ENCODE measurements at regions not wholly inside any gene's neighbourhood (a gene's known extent, or its start where the extent isn't known, plus 50 kb on each side); places are given as distances from the start of the nearest gene placed in this dataset.

DNA sequence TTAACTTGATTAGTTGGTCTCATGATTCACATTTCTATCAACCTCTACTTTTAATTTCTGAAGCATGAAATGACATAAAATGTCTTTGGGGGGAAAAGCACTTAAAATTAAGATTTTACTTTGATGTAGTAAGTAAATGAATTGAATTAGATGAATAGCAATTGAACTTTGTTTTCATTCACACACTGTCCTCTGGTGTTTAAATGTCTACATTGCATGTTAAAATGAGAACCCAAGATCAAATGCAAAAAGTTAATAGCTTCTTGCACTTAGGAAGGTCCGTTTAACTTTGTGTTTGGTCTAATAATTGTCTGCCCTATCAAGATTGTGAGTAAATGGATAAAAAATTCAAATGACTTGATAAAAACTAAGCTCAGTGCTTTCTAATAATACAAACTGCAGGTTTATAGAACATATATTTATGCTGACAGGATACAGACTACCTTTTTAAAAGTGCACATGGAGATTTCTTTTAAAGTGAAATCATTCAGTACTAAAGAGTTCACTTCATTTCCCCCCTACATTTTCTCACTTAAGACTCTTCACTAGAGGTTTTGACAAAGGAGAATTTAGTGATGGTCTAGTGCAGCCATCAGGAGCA lies 156.2 kb upstream of the NABP1 start:
- TF ChIP-seq TAF1 (IDR thresholded peaks at IDR 0.05; ENCODE audit: borderline replicate concordance, insufficient read depth, low read length) (no peak), REST (IDR thresholded peaks at IDR 0.05; ENCODE audit: insufficient read depth in 1 of 2, low read depth in 2 of 2, low read length in 2 of 2) (no peak), SIN3A (IDR thresholded peaks at IDR 0.05; ENCODE audit: borderline replicate concordance, insufficient read depth, low read length) (no peak), POLR2AphosphoS5 (IDR thresholded peaks at IDR 0.05; ENCODE audit: low read depth, low read length) (no peak), FOXP2 (optimal IDR thresholded peaks at IDR 0.05; ENCODE audit: borderline replicate concordance, extremely low read depth, extremely low read length, insufficient read depth) (no peak)

GRCh38 chr2:191522478-191523120 lies 155.3 kb upstream of the NABP1 start:
- TF ChIP-seq SIN3A (IDR thresholded peaks at IDR 0.05; ENCODE audit: borderline replicate concordance, insufficient read depth, low read length) = no peak
- no peak for TF ChIP-seq POLR2AphosphoS5 (IDR thresholded peaks at IDR 0.05; ENCODE audit: low read depth, low read length)
- TF ChIP-seq REST (IDR thresholded peaks at IDR 0.05; ENCODE audit: insufficient read depth in 1 of 2, low read depth in 2 of 2, low read length in 2 of 2) = no peak
- no peak for TF ChIP-seq FOXP2 (optimal IDR thresholded peaks at IDR 0.05; ENCODE audit: borderline replicate concordance, extremely low read depth, extremely low read length, insufficient read depth)
- no peak for TF ChIP-seq TAF1 (IDR thresholded peaks at IDR 0.05; ENCODE audit: borderline replicate concordance, insufficient read depth, low read length)

DNA sequence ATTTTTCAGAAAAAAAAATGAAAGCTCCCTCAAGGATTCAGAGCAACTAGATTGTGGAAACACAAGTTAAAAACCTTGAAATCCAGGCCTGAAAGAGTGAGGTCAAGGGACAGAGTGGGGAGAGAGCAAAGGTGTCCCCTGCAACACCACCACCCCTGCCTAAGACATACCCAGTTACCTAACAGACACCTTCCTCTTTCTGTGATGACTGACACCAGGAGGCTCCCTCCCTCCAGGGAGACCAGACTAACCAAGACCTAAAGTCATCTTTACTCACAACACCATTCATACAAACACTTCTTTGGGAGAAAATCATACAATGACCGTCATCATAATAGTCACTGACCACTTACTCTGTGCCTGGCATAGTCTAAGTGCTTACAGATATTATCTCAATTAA lies 151.8 kb upstream of the NABP1 start:
- no peak for TF ChIP-seq POLR2AphosphoS5 (IDR thresholded peaks at IDR 0.05; ENCODE audit: low read depth, low read length)
- no peak for TF ChIP-seq SIN3A (IDR thresholded peaks at IDR 0.05; ENCODE audit: borderline replicate concordance, insufficient read depth, low read length)
- no peak for TF ChIP-seq REST (IDR thresholded peaks at IDR 0.05; ENCODE audit: insufficient read depth in 1 of 2, low read depth in 2 of 2, low read length in 2 of 2)
- TF ChIP-seq FOXP2 (optimal IDR thresholded peaks at IDR 0.05; ENCODE audit: borderline replicate concordance, extremely low read depth, extremely low read length, insufficient read depth) = no peak
- TF ChIP-seq TAF1 (IDR thresholded peaks at IDR 0.05; ENCODE audit: borderline replicate concordance, insufficient read depth, low read length) = no peak

DNA sequence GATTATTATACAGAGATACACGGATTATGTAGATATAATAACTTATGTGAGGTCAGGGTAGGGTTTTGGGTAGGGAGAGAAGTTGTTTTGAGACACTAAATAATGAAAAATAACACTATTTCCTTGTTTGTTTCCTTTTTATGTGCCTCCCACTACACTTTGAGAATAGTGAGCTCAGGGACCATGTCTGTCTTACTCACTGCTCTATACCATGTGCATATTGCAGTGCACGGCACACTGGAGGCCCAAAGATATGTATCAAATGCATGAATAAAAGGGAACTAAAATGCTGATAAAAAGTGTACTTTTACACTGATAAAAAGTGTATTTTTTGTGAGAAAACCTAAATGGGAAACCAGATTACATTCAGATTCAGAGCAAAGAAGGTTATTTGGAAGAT lies 151.4 kb upstream of the NABP1 start:
- TF ChIP-seq REST (IDR thresholded peaks at IDR 0.05; ENCODE audit: insufficient read depth in 1 of 2, low read depth in 2 of 2, low read length in 2 of 2) = no peak
- TF ChIP-seq TAF1 (IDR thresholded peaks at IDR 0.05; ENCODE audit: borderline replicate concordance, insufficient read depth, low read length) = no peak
- no peak for TF ChIP-seq FOXP2 (optimal IDR thresholded peaks at IDR 0.05; ENCODE audit: borderline replicate concordance, extremely low read depth, extremely low read length, insufficient read depth)
- TF ChIP-seq SIN3A (IDR thresholded peaks at IDR 0.05; ENCODE audit: borderline replicate concordance, insufficient read depth, low read length) = no peak
- TF ChIP-seq POLR2AphosphoS5 (IDR thresholded peaks at IDR 0.05; ENCODE audit: low read depth, low read length) = no peak

Measured in PFSK-1 (cell line).